ENCODE measurements at regions not wholly inside any gene's neighbourhood (a gene's known extent, or its start where the extent isn't known, plus 50 kb on each side); places are given as distances from the start of the nearest gene placed in this dataset.

GRCh38 chr5:4627929-4628328 is 512.2 kb upstream of the ADAMTS16 start:
- Histone ChIP-seq H3K4me1 (no peaks in the 10 kb centered on the region), H3K9me3 (no peaks in the 10 kb centered on the region), H3K27me3 (no peaks in the 10 kb centered on the region), H3K27ac (no peak overlapping the region), H3K36me3 (no peaks in the 10 kb centered on the region), H3K4me3 (no peak overlapping the region)
- no peak for TF ChIP-seq CTCF (IDR thresholded peaks at IDR 0.05)
- no peak for TF ChIP-seq POLR2A (IDR thresholded peaks at IDR 0.05)
- no peak for DNase-seq

DNA sequence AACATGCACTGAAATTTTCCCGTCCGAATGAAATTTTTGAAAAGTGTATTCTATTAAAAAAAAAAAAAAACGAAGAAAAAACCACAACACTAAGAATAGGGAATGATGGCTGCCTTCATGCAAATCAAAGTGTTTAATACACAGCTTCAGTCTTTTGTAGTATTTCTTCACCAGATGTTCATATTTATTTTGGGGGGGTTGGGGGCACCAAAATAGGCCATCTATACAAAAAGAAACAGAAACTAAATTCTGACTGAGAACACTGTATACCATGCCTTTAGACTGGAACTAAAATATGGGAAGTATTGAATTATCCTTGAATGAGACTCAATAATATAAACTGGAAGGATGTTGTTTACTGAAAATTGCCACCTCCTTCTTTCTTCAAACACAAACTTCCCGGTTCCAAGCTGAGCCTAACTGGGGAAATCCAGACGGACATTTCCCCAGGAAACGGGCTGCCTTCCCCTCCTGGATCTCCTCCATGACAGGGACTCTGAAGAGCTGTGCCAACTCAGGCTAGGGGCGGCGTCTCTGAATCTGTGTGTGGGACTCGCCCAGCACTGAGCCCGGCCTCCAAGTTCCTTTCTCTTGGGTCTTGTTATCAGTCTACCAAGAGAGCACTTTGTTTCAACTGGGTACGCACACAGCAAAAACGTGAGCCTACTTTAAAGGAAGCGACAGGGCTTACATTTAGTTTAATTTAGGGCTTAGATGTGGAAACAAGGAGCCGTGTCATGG is 511.3 kb upstream of the ADAMTS16 start:
- no peak overlapping the region for H3K4me3 ChIP-seq
- no peaks in the 10 kb centered on the region for H3K27me3 ChIP-seq
- H3K36me3 ChIP-seq = no peaks in the 10 kb centered on the region
- no peak for DNase-seq
- no peak for TF ChIP-seq POLR2A (IDR thresholded peaks at IDR 0.05)
- TF ChIP-seq CTCF (IDR thresholded peaks at IDR 0.05) = no peak
- no peak overlapping the region for H3K27ac ChIP-seq
- no peaks in the 10 kb centered on the region for H3K9me3 ChIP-seq
- H3K4me1 ChIP-seq = no peaks in the 10 kb centered on the region

DNA sequence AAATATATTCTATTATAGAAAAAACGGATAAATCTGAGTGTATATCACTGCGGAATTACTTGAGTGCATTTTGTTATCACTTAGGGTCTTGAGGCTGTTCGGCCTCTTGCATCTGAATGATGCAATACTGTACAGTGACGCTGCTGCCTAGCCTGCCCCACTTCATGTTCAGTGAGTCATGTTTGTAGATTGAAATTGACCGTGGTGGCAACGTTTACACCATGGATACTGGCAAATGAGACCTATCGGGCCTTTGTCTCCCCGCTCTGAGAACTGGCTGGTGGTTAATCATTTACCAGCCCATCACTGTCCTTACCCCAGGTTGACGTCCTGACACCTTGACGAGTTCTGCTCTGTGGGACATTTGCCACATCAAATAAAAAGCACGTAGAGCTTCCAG is 510.1 kb upstream of the ADAMTS16 start:
- H3K27me3 ChIP-seq = no peaks in the 10 kb centered on the region
- H3K27ac ChIP-seq = no peak overlapping the region
- no peaks in the 10 kb centered on the region for H3K9me3 ChIP-seq
- H3K36me3 ChIP-seq = no peaks in the 10 kb centered on the region
- no peak for DNase-seq
- no peak overlapping the region for H3K4me3 ChIP-seq
- no peaks in the 10 kb centered on the region for H3K4me1 ChIP-seq
- TF ChIP-seq POLR2A (IDR thresholded peaks at IDR 0.05) (no peak), CTCF (IDR thresholded peaks at IDR 0.05) (no peak)

DNA sequence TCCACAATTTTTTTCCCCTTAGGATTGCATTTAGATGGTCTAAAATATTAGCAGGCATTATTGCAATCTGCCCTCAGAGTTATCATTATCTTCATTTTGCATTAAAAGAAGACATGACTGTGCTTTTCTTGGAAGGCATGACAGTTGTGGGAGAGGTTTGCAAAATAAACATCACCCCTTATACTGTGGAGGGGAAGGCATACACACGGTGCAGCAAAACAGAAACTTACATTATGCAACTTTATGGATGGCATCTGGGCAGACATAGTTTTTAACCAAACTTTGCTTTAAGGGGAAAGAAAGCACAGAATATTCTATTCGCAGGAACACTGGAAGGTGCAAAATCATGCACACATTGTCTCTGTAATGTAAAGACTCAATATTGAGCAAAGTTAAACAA is 505.8 kb upstream of the ADAMTS16 start:
- Histone ChIP-seq H3K4me1 (no peaks in the 10 kb centered on the region), H3K27me3 (no peaks in the 10 kb centered on the region), H3K27ac (no peak overlapping the region), H3K36me3 (no peaks in the 10 kb centered on the region), H3K9me3 (no peaks in the 10 kb centered on the region), H3K4me3 (no peak overlapping the region)
- DNase-seq = no peak
- TF ChIP-seq CTCF (IDR thresholded peaks at IDR 0.05) (no peak), POLR2A (IDR thresholded peaks at IDR 0.05) (no peak)

- no peak overlapping the region for H3K4me3 ChIP-seq
- H3K27ac ChIP-seq = no peak overlapping the region
- no peaks in the 10 kb centered on the region for H3K27me3 ChIP-seq
- H3K36me3 ChIP-seq = no peaks in the 10 kb centered on the region
- DNase-seq = no peak
- no peak for TF ChIP-seq POLR2A (IDR thresholded peaks at IDR 0.05)
- no peak for TF ChIP-seq CTCF (IDR thresholded peaks at IDR 0.05)
- H3K4me1 ChIP-seq = no peaks in the 10 kb centered on the region
- no peaks in the 10 kb centered on the region for H3K9me3 ChIP-seq
These were observed 503.8 kb upstream of the ADAMTS16 start for GRCh38 chr5:4636378-4636777.

GRCh38 chr5:4639946-4640345 is 500.2 kb upstream of the ADAMTS16 start:
- no peak overlapping the region for H3K4me3 ChIP-seq
- no peak for DNase-seq
- no peaks in the 10 kb centered on the region for H3K9me3 ChIP-seq
- no peaks in the 10 kb centered on the region for H3K27me3 ChIP-seq
- H3K4me1 ChIP-seq = no peaks in the 10 kb centered on the region
- TF ChIP-seq POLR2A (IDR thresholded peaks at IDR 0.05) = no peak
- TF ChIP-seq CTCF (IDR thresholded peaks at IDR 0.05) = no peak
- H3K36me3 ChIP-seq = no peaks in the 10 kb centered on the region
- H3K27ac ChIP-seq = no peak overlapping the region

Data from Peyer's patch (tissue), 4 donors.